Lower leg skin (tissue), 3 donors: ENCODE measurements at regions not wholly inside any gene's neighbourhood (a gene's known extent, or its start where the extent isn't known, plus 50 kb on each side); places are given as distances from the start of the nearest gene placed in this dataset.

ENCODE experiments used
- CTCF ChIP-seq, 3 donors: fragments of 450-650 bp; IDR thresholded peaks; one replicate each; pipeline ENCODE4 v1.5.1; 2016; ENCODE audit warnings: antibody characterized with exemption in 3 of 3, mild to moderate bottlenecking in 3 of 3, moderate library complexity in 2 of 3
- POLR2A ChIP-seq, 2 donors: fragments of 450-650 bp; IDR thresholded peaks; one replicate each; pipeline ENCODE4 v1.6.1; 2016 to 2017; ENCODE audit warnings: antibody characterized with exemption in 2 of 2, mild to moderate bottlenecking in 1 of 2, moderate library complexity in 1 of 2

GRCh38 chr5:97480313-97480712 lies 297.3 kb upstream of the RIOK2 start:
- TF ChIP-seq POLR2A (IDR thresholded peaks at IDR 0.05), result no peak
- TF ChIP-seq CTCF (IDR thresholded peaks at IDR 0.05), result no peak
